ENCODE measurements at regions not wholly inside any gene's neighbourhood (a gene's known extent, or its start where the extent isn't known, plus 50 kb on each side); places are given as distances from the start of the nearest gene placed in this dataset.

DNA sequence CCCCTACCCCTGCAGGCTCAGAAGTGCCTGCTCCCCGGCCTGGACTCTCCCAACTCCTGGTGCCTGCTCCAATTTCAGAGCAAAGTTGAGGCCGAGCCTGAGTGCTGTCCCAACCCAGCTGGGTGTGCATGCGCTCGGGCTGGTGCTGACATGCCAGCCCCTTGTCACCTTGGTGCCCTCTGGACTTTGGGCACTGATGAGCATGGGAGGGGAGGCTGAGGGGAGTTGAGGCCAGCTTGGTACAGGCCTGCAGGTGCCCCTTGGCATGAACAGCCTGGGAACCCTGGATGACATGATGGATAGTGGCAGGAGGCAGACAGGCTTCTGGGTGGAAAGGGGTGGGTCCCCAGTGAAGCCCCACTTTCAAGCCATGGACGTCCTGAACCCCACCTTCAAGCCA, 366.1 kb upstream of the NEGR1 start (continued):
- TF ChIP-seq, protein P1, sequence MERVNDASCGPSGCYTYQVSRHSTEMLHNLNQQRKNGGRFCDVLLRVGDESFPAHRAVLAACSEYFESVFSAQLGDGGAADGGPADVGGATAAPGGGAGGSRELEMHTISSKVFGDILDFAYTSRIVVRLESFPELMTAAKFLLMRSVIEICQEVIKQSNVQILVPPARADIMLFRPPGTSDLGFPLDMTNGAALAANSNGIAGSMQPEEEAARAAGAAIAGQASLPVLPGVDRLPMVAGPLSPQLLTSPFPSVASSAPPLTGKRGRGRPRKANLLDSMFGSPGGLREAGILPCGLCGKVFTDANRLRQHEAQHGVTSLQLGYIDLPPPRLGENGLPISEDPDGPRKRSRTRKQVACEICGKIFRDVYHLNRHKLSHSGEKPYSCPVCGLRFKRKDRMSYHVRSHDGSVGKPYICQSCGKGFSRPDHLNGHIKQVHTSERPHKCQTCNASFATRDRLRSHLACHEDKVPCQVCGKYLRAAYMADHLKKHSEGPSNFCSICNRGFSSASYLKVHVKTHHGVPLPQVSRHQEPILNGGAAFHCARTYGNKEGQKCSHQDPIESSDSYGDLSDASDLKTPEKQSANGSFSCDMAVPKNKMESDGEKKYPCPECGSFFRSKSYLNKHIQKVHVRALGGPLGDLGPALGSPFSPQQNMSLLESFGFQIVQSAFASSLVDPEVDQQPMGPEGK (CRISPR knock-in tag; IDR thresholded peaks at IDR 0.05; ENCODE audit: borderline replicate concordance): no peak
- TF ChIP-seq, protein P2, sequence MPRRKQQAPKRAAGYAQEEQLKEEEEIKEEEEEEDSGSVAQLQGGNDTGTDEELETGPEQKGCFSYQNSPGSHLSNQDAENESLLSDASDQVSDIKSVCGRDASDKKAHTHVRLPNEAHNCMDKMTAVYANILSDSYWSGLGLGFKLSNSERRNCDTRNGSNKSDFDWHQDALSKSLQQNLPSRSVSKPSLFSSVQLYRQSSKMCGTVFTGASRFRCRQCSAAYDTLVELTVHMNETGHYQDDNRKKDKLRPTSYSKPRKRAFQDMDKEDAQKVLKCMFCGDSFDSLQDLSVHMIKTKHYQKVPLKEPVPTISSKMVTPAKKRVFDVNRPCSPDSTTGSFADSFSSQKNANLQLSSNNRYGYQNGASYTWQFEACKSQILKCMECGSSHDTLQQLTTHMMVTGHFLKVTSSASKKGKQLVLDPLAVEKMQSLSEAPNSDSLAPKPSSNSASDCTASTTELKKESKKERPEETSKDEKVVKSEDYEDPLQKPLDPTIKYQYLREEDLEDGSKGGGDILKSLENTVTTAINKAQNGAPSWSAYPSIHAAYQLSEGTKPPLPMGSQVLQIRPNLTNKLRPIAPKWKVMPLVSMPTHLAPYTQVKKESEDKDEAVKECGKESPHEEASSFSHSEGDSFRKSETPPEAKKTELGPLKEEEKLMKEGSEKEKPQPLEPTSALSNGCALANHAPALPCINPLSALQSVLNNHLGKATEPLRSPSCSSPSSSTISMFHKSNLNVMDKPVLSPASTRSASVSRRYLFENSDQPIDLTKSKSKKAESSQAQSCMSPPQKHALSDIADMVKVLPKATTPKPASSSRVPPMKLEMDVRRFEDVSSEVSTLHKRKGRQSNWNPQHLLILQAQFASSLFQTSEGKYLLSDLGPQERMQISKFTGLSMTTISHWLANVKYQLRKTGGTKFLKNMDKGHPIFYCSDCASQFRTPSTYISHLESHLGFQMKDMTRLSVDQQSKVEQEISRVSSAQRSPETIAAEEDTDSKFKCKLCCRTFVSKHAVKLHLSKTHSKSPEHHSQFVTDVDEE (CRISPR knock-in tag; IDR thresholded peaks at IDR 0.05): no peak

DNA sequence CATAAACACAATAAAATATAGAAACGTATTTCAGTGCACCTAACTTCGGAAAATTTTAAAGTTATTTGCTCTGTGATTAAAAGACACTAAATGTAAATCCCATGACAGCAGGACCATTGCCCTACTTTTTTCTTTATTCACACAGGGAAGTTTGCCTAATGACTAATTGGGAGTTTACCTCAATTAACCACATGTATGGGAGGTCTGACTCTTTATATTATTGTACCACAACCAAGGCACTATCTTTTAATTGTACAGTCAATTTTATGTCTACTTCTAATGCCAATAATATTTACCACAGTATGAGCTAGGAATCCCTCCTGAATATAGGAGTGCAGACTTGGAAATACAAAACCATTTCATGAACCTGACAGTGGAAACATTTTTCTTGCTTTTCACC, 360.8 kb upstream of the NEGR1 start:
- TF ChIP-seq ARNTL (CRISPR knock-in tag; IDR thresholded peaks at IDR 0.05; ENCODE audit: borderline replicate concordance, low read depth) (no peak), ZC3H10 (CRISPR knock-in tag; IDR thresholded peaks at IDR 0.05) (no peak), SNAI2 (CRISPR knock-in tag; IDR thresholded peaks at IDR 0.05) (no peak)
- TF ChIP-seq, protein P2 (CRISPR knock-in tag; IDR thresholded peaks at IDR 0.05): no peak
- no peak for ATAC-seq

DNA sequence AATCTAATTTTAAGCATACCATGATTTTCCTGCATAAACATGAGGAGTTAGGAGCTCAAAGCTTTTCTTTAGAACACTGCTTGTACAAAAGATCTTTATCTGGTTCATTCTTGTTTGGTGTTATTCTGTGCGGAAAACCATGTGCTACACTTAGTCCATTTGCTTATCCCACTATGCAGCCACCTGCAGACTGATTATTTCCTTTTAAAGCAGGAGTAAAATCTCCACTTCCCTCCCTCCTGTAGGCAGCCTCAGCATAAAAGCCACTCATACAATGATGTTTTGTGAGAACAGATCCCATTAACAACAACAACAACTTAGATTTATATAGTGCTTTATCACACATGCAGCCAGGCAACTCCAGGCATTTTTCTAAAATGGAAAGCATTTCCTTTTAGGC, 355.3 kb upstream of the NEGR1 start:
- TF ChIP-seq SNAI2 (CRISPR knock-in tag; IDR thresholded peaks at IDR 0.05): no peak
- TF ChIP-seq, protein P3, sequence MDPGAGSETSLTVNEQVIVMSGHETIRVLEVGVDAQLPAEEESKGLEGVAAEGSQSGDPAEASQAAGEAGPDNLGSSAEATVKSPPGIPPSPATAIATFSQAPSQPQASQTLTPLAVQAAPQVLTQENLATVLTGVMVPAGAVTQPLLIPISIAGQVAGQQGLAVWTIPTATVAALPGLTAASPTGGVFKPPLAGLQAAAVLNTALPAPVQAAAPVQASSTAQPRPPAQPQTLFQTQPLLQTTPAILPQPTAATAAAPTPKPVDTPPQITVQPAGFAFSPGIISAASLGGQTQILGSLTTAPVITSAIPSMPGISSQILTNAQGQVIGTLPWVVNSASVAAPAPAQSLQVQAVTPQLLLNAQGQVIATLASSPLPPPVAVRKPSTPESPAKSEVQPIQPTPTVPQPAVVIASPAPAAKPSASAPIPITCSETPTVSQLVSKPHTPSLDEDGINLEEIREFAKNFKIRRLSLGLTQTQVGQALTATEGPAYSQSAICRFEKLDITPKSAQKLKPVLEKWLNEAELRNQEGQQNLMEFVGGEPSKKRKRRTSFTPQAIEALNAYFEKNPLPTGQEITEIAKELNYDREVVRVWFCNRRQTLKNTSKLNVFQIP (CRISPR knock-in tag; IDR thresholded peaks at IDR 0.05; ENCODE audit: borderline replicate concordance, low read depth): no peak
- TF ChIP-seq ZFP30 (CRISPR knock-in tag; IDR thresholded peaks at IDR 0.05): no peak
- no peak for TF ChIP-seq PPARA (CRISPR knock-in tag; IDR thresholded peaks at IDR 0.05; ENCODE audit: borderline replicate concordance)
- no peak for TF ChIP-seq CSDC2 (CRISPR knock-in tag; IDR thresholded peaks at IDR 0.05)
- TF ChIP-seq, protein P2 (CRISPR knock-in tag; IDR thresholded peaks at IDR 0.05): no peak
- TF ChIP-seq ZNF70 (CRISPR knock-in tag; IDR thresholded peaks at IDR 0.05): no peak
- TF ChIP-seq BACH2 (CRISPR knock-in tag; IDR thresholded peaks at IDR 0.05; ENCODE audit: borderline replicate concordance): no peak
- TF ChIP-seq, protein P4, sequence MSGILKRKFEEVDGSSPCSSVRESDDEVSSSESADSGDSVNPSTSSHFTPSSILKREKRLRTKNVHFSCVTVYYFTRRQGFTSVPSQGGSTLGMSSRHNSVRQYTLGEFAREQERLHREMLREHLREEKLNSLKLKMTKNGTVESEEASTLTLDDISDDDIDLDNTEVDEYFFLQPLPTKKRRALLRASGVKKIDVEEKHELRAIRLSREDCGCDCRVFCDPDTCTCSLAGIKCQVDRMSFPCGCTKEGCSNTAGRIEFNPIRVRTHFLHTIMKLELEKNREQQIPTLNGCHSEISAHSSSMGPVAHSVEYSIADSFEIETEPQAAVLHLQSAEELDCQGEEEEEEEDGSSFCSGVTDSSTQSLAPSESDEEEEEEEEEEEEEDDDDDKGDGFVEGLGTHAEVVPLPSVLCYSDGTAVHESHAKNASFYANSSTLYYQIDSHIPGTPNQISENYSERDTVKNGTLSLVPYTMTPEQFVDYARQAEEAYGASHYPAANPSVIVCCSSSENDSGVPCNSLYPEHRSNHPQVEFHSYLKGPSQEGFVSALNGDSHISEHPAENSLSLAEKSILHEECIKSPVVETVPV (CRISPR knock-in tag; IDR thresholded peaks at IDR 0.05): no peak
- TF ChIP-seq, protein P5, sequence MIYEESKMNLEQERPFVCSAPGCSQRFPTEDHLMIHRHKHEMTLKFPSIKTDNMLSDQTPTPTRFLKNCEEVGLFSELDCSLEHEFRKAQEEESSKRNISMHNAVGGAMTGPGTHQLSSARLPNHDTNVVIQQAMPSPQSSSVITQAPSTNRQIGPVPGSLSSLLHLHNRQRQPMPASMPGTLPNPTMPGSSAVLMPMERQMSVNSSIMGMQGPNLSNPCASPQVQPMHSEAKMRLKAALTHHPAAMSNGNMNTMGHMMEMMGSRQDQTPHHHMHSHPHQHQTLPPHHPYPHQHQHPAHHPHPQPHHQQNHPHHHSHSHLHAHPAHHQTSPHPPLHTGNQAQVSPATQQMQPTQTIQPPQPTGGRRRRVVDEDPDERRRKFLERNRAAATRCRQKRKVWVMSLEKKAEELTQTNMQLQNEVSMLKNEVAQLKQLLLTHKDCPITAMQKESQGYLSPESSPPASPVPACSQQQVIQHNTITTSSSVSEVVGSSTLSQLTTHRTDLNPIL (CRISPR knock-in tag; IDR thresholded peaks at IDR 0.05; ENCODE audit: low read depth): no peak
- TF ChIP-seq ZNF565 (CRISPR knock-in tag; conservative IDR thresholded peaks at IDR 0.05; ENCODE audit: low read depth): no peak
- TF ChIP-seq ZFP3 (CRISPR knock-in tag; IDR thresholded peaks at IDR 0.05): no peak
- TF ChIP-seq ZC3H10 (CRISPR knock-in tag; IDR thresholded peaks at IDR 0.05): no peak
- no peak for TF ChIP-seq GLIS3 (CRISPR knock-in tag; IDR thresholded peaks at IDR 0.05)
- TF ChIP-seq OSR1 (CRISPR knock-in tag; IDR thresholded peaks at IDR 0.05): no peak
- no peak for ATAC-seq
